ENCODE measurements at regions not wholly inside any gene's neighbourhood (a gene's known extent, or its start where the extent isn't known, plus 50 kb on each side); places are given as distances from the start of the nearest gene placed in this dataset.
A peak's percentile ranks its signal among the peaks of the same experiment; 100 is the strongest.

GRCh38 chr9:89939181-89939580 lies 334.4 kb downstream of the GADD45G start:
- no peaks in the 10 kb centered on the region for H3K36me3 ChIP-seq (ENCODE audit: low read depth)
- TF ChIP-seq CTCF (IDR thresholded peaks at IDR 0.05; ENCODE audit: poor library complexity, severe bottlenecking) = no peak

GRCh38 chr9:89939626-89940292 lies 334.9 kb downstream of the GADD45G start:
- DNase-seq (ENCODE audit: low spot score) (no peak), ATAC-seq (ENCODE audit: low read depth) (no peak)
- no peaks in the 10 kb centered on the region for H3K36me3 ChIP-seq (ENCODE audit: low read depth)
- H3K4me1 ChIP-seq (ENCODE audit: insufficient read depth, poor library complexity, severe bottlenecking) = no peaks in the 10 kb centered on the region
- H3K27me3 ChIP-seq (ENCODE audit: insufficient read depth, poor library complexity, severe bottlenecking) = peaks cover 24% of the 10 kb centered on the region
- H3K4me3 ChIP-seq (ENCODE audit: severe bottlenecking) = no peak overlapping the region
- no peaks in the 10 kb centered on the region for H3K9me3 ChIP-seq (ENCODE audit: severe bottlenecking)
- no peak overlapping the region for H3K27ac ChIP-seq (ENCODE audit: poor library complexity, severe bottlenecking)
- TF ChIP-seq CTCF (IDR thresholded peaks at IDR 0.05; ENCODE audit: poor library complexity, severe bottlenecking) = no peak

More at GRCh38 chr9:89939181-89939580, 334.4 kb downstream of the GADD45G start:
- Histone ChIP-seq H3K9me3 (ENCODE audit: severe bottlenecking) (no peaks in the 10 kb centered on the region), H3K4me1 (ENCODE audit: insufficient read depth, poor library complexity, severe bottlenecking) (no peaks in the 10 kb centered on the region), H3K27ac (ENCODE audit: poor library complexity, severe bottlenecking) (no peak overlapping the region), H3K27me3 (ENCODE audit: insufficient read depth, poor library complexity, severe bottlenecking) (peaks cover 22% of the 10 kb centered on the region), H3K4me3 (ENCODE audit: severe bottlenecking) (no peak overlapping the region)
- ATAC-seq (ENCODE audit: low read depth) = no peak
- no peak for DNase-seq (ENCODE audit: low spot score)

- Histone ChIP-seq H3K36me3 (ENCODE audit: low read depth) (no peaks in the 10 kb centered on the region), H3K4me1 (ENCODE audit: insufficient read depth, poor library complexity, severe bottlenecking) (no peaks in the 10 kb centered on the region), H3K4me3 (ENCODE audit: severe bottlenecking) (no peak overlapping the region), H3K27ac (ENCODE audit: poor library complexity, severe bottlenecking) (no peak overlapping the region), H3K27me3 (ENCODE audit: insufficient read depth, poor library complexity, severe bottlenecking) (peaks cover 24% of the 10 kb centered on the region), H3K9me3 (ENCODE audit: severe bottlenecking) (no peaks in the 10 kb centered on the region)
- TF ChIP-seq CTCF (IDR thresholded peaks at IDR 0.05; ENCODE audit: poor library complexity, severe bottlenecking) = no peak
- DNase-seq (ENCODE audit: low spot score) = no peak
- peak; percentile 18; the same call in 1 of the 3 replicates for ATAC-seq (ENCODE audit: low read depth)
Measured at GRCh38 chr9:89940625-89941024, 335.8 kb downstream of the GADD45G start.

GRCh38 chr9:89941875-89942274 lies 337.1 kb downstream of the GADD45G start:
- no peak for DNase-seq (ENCODE audit: low spot score)
- no peak overlapping the region for H3K27ac ChIP-seq (ENCODE audit: poor library complexity, severe bottlenecking)
- peak; percentile 95 for ATAC-seq (ENCODE audit: low read depth)
- no peaks in the 10 kb centered on the region for H3K36me3 ChIP-seq (ENCODE audit: low read depth)
- no peaks in the 10 kb centered on the region for H3K4me1 ChIP-seq (ENCODE audit: insufficient read depth, poor library complexity, severe bottlenecking)
- peaks cover 24% of the 10 kb centered on the region for H3K27me3 ChIP-seq (ENCODE audit: insufficient read depth, poor library complexity, severe bottlenecking)
- H3K4me3 ChIP-seq (ENCODE audit: severe bottlenecking) = no peak overlapping the region
- no peak for TF ChIP-seq CTCF (IDR thresholded peaks at IDR 0.05; ENCODE audit: poor library complexity, severe bottlenecking)
- H3K9me3 ChIP-seq (ENCODE audit: severe bottlenecking) = no peaks in the 10 kb centered on the region

GRCh38 chr9:89942643-89943042 lies 337.8 kb downstream of the GADD45G start:
- Histone ChIP-seq H3K4me1 (ENCODE audit: insufficient read depth, poor library complexity, severe bottlenecking) (no peaks in the 10 kb centered on the region), H3K4me3 (ENCODE audit: severe bottlenecking) (no peak overlapping the region), H3K27ac (ENCODE audit: poor library complexity, severe bottlenecking) (no peak overlapping the region), H3K27me3 (ENCODE audit: insufficient read depth, poor library complexity, severe bottlenecking) (peaks cover 24% of the 10 kb centered on the region), H3K9me3 (ENCODE audit: severe bottlenecking) (no peaks in the 10 kb centered on the region), H3K36me3 (ENCODE audit: low read depth) (no peaks in the 10 kb centered on the region)
- no peak for TF ChIP-seq CTCF (IDR thresholded peaks at IDR 0.05; ENCODE audit: poor library complexity, severe bottlenecking)
- DNase-seq (ENCODE audit: low spot score) (no peak), ATAC-seq (ENCODE audit: low read depth) (no peak)
